H9 (cell line): ENCODE measurements at regions not wholly inside any gene's neighbourhood (a gene's known extent, or its start where the extent isn't known, plus 50 kb on each side); places are given as distances from the start of the nearest gene placed in this dataset.

Experiments used
- DNase-seq: peaks from one replicate; pipeline ENCODE4 v3.0.0-alpha.2; 2017
- H2AFZ ChIP-seq: one replicate; pipeline ENCODE4 v1.6.1; 2013; ENCODE audit warnings: mild to moderate bottlenecking, low read length, control low read depth, moderate library complexity
- H2AK5ac ChIP-seq: 2 replicates; pipeline ENCODE4 v1.6.1; 2013; ENCODE audit warnings: low read length, control low read depth, mixed read lengths; ENCODE audit not compliant: insufficient read length
- H2BK120ac ChIP-seq: one replicate; pipeline ENCODE4 v1.6.1; 2013; ENCODE audit warnings: low read depth, mild to moderate bottlenecking, low read length, control low read depth, inconsistent platforms; ENCODE audit not compliant: poor library complexity, severe bottlenecking
- H2BK12ac ChIP-seq: 2 replicates; pipeline ENCODE4 v1.6.1; 2013; ENCODE audit warnings: low read length, control low read depth, mixed read lengths, low read depth; ENCODE audit not compliant: insufficient read length
- H2BK15ac ChIP-seq: 2 replicates; pipeline ENCODE4 v1.6.1; 2013; ENCODE audit warnings: low read depth, low read length, control low read depth
- H2BK20ac ChIP-seq: one replicate; pipeline ENCODE4 v1.6.1; 2013; ENCODE audit warnings: low read depth, mild to moderate bottlenecking, low read length, control low read depth, inconsistent platforms; ENCODE audit not compliant: poor library complexity, severe bottlenecking
- H2BK5ac ChIP-seq: 2 replicates; pipeline ENCODE4 v1.6.1; 2013; ENCODE audit warnings: low read length, control low read depth, mixed read lengths; ENCODE audit not compliant: insufficient read length
- H3K14ac ChIP-seq: 2 replicates; pipeline ENCODE4 v1.6.1; 2013; ENCODE audit warnings: low read length, control low read depth; ENCODE audit not compliant: insufficient read depth
- H3K18ac ChIP-seq: 2 replicates; pipeline ENCODE4 v1.6.1; 2013; ENCODE audit warnings: low read depth, mild to moderate bottlenecking, mixed read lengths, low read length, control low read depth; ENCODE audit not compliant: insufficient read length
- H3K23ac ChIP-seq: 2 replicates; pipeline ENCODE4 v1.6.1; 2013; ENCODE audit warnings: low read length, control low read depth, mixed read lengths, low read depth; ENCODE audit not compliant: insufficient read length
- H3K23me2 ChIP-seq: 2 replicates; pipeline ENCODE4 v1.6.1; 2013; ENCODE audit warnings: low read depth, mild to moderate bottlenecking, mixed read lengths, low read length, control low read depth; ENCODE audit not compliant: insufficient read length, poor library complexity, severe bottlenecking
- H3K27ac ChIP-seq: 2 replicates; pipeline ENCODE4 v1.5.1; 2013; ENCODE audit warnings: low read length, control low read depth, mixed read lengths, low read depth; ENCODE audit not compliant: insufficient read length
- H3K27me3 ChIP-seq: 2 replicates; pipeline ENCODE4 v1.6.1; 2013; ENCODE audit warnings: low read length, control low read depth, inconsistent platforms; ENCODE audit not compliant: insufficient read depth
- H3K4ac ChIP-seq: 2 replicates; pipeline ENCODE4 v1.6.1; 2013; ENCODE audit warnings: low read depth, mild to moderate bottlenecking, control low read depth, inconsistent platforms, low read length, moderate library complexity
- H3K4me1 ChIP-seq: 2 replicates; pipeline ENCODE4 v1.6.1; 2013; ENCODE audit warnings: low read length, control low read depth, inconsistent platforms; ENCODE audit not compliant: insufficient read depth
- H3K4me2 ChIP-seq: 2 replicates; pipeline ENCODE4 v1.6.1; 2013; ENCODE audit warnings: low read length, control low read depth, mixed read lengths; ENCODE audit not compliant: insufficient read length, insufficient read depth
- H3K56ac ChIP-seq: 2 replicates; pipeline ENCODE4 v1.6.1; 2013; ENCODE audit warnings: low read depth, mild to moderate bottlenecking, mixed read lengths, low read length, control low read depth; ENCODE audit not compliant: insufficient read length
- H3K79me1 ChIP-seq: 2 replicates; pipeline ENCODE4 v1.6.1; 2013; ENCODE audit warnings: low read depth, mild to moderate bottlenecking, moderate library complexity, low read length, control low read depth, inconsistent platforms; ENCODE audit not compliant: insufficient read depth, poor library complexity, severe bottlenecking
- H3K79me2 ChIP-seq: 2 replicates; pipeline ENCODE4 v1.6.1; 2013; ENCODE audit warnings: low read length, control low read depth, inconsistent platforms; ENCODE audit not compliant: insufficient read depth
- H3K9ac ChIP-seq: 2 replicates; pipeline ENCODE4 v1.6.1; 2013; ENCODE audit warnings: low read length, control low read depth, mixed read lengths; ENCODE audit not compliant: insufficient read length; ENCODE audit errors: extremely low read depth
- H3K9me3 ChIP-seq: one replicate; pipeline ENCODE4 v1.6.1; 2013; ENCODE audit warnings: low read depth, low read length, inconsistent platforms; ENCODE audit not compliant: control insufficient read depth
- H3T11ph ChIP-seq: one replicate; pipeline ENCODE4 v1.6.1; 2013; ENCODE audit warnings: mild to moderate bottlenecking, low read length, control low read depth, inconsistent platforms
- H4K20me1 ChIP-seq: one replicate; pipeline ENCODE4 v1.6.1; 2013; ENCODE audit not compliant: control insufficient read depth, insufficient read length, insufficient read depth
- H4K5ac ChIP-seq: 2 replicates; pipeline ENCODE4 v1.6.1; 2013; ENCODE audit warnings: low read depth, mild to moderate bottlenecking, mixed read lengths, low read length, control low read depth; ENCODE audit not compliant: insufficient read length
- H4K8ac ChIP-seq: replicated peaks from 2 replicates; pipeline ENCODE4 v1.6.1; 2013; ENCODE audit warnings: low read length, control low read depth, mixed read lengths, low read depth; ENCODE audit not compliant: insufficient read length
- H4K91ac ChIP-seq: 2 replicates; pipeline ENCODE4 v1.6.1; 2013; ENCODE audit warnings: low read depth, mild to moderate bottlenecking, moderate library complexity, mixed read lengths, low read length, control low read depth; ENCODE audit not compliant: insufficient read length
- H3K27ac Mint-ChIP-seq, 3 experiments: 2 replicates in 2 of 3; 3 replicates in 1 of 3; pipeline ENCODE4 v1.8.0; 2020 to 2021; ENCODE audit warnings: mixed read lengths in 3 of 3, mild to moderate bottlenecking in 1 of 3, moderate library complexity in 1 of 3
- H3K27me3 Mint-ChIP-seq: 2 replicates; pipeline ENCODE4 v1.8.0; 2021; ENCODE audit warnings: low read depth, mild to moderate bottlenecking, moderate library complexity, mixed read lengths
- H3K36me3 Mint-ChIP-seq, 3 experiments: 2 replicates in 2 of 3; 3 replicates in 1 of 3; pipeline ENCODE4 v1.8.0; 2020 to 2021; ENCODE audit warnings: low read depth in 3 of 3, mixed read lengths in 3 of 3; ENCODE audit not compliant: insufficient read depth in 1 of 3
- H3K4me1 Mint-ChIP-seq, 2 experiments: 2 replicates each; pipeline ENCODE4 v1.8.0; 2020; ENCODE audit warnings: mixed read lengths in 2 of 2
- H3K4me3 Mint-ChIP-seq, 2 experiments: 2 replicates in 1 of 2; 3 replicates in 1 of 2; pipeline ENCODE4 v1.8.0; 2020 to 2021; ENCODE audit warnings: mild to moderate bottlenecking in 2 of 2, mixed read lengths in 2 of 2, moderate library complexity in 1 of 2
- H3K9me3 Mint-ChIP-seq, 2 experiments: 2 replicates in 1 of 2; 3 replicates in 1 of 2; pipeline ENCODE4 v1.8.0; 2020; ENCODE audit warnings: mild to moderate bottlenecking in 2 of 2, mixed read lengths in 2 of 2, moderate library complexity in 1 of 2
- WGBS: extraction: QIAGEN DNeasy Blood & Tissue Kit; methylation state at CpG from one replicate; pipeline ENCODE4 v1.1.7; 2013; ENCODE audit warnings: missing lambda C conversion rate, low lambda C conversion rate, mixed read lengths; ENCODE audit not compliant: insufficient read length; ENCODE audit errors: extremely low coverage; 5-methylcytosine and 5-hydroxymethylcytosine counted together
- TF ChIP-seq, protein P1 (sequence below): fragments of 200-600 bp; sonication (generic); conservative IDR thresholded peaks from 3 replicates; pipeline ENCODE4 v1.8.0; 2021; ENCODE audit warnings: antibody characterized with exemption, mild to moderate bottlenecking

DNA sequence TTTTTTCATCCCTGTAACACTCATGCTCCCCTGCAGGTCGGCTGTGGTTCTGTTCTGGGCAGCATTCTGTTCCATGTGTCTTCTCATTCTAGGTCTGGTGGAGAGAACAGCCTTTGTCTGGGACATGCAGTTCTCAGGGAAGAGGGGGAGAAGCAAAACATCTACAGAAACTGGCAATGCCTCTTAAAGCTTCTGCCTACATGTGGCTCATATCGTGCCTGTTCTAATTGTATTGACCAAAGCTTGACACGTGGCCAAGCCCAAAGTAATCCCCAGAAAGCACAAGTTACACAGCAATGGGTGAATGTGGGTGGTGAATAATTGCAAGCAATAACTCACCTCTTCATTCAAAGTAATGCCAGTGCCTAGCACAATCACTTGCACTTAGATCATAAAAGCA, 218.2 kb upstream of the IL12B start:
- H3K9me3 ChIP-seq: no peaks in the 10 kb centered on the region
- H2BK120ac ChIP-seq: no peak overlapping the region
- Mint-ChIP-seq H3K4me1 (no peaks in the 10 kb centered on the region), H3K27me3 (no peaks in the 10 kb centered on the region; the same call in 1 of the 2 replicates), H3K36me3 (no peaks in the 10 kb centered on the region; a peak in 1 of 7 replicates), H3K4me3 (no peak overlapping the region), H3K9me3 (peaks cover 2 to 6% of the 10 kb centered on the region in 2 experiments; a peak in 3 of 5 replicates), H3K27ac (no peak overlapping the region)
- no peak overlapping the region for H4K5ac ChIP-seq
- no peak overlapping the region for H3K18ac ChIP-seq
- H3K14ac ChIP-seq: no peak overlapping the region
- H4K8ac ChIP-seq: no peak overlapping the region
- no peaks in the 10 kb centered on the region for H3K79me1 ChIP-seq
- no peak overlapping the region for H2AK5ac ChIP-seq
- H2BK15ac ChIP-seq: no peak overlapping the region
- H2AFZ ChIP-seq: no peak overlapping the region
- no peak overlapping the region for H2BK20ac ChIP-seq
- H3K4ac ChIP-seq: no peak overlapping the region
- H3K27ac ChIP-seq: no peak overlapping the region
- WGBS: no CpG with 5 or more reads among the region's 3 CpGs
- no peaks in the 10 kb centered on the region for H3K27me3 ChIP-seq
- H2BK5ac ChIP-seq: no peak overlapping the region
- H3K56ac ChIP-seq: no peak overlapping the region
- no peak for DNase-seq
- H2BK12ac ChIP-seq: no peak overlapping the region
- H3K79me2 ChIP-seq: no peaks in the 10 kb centered on the region
- TF ChIP-seq, protein P1, sequence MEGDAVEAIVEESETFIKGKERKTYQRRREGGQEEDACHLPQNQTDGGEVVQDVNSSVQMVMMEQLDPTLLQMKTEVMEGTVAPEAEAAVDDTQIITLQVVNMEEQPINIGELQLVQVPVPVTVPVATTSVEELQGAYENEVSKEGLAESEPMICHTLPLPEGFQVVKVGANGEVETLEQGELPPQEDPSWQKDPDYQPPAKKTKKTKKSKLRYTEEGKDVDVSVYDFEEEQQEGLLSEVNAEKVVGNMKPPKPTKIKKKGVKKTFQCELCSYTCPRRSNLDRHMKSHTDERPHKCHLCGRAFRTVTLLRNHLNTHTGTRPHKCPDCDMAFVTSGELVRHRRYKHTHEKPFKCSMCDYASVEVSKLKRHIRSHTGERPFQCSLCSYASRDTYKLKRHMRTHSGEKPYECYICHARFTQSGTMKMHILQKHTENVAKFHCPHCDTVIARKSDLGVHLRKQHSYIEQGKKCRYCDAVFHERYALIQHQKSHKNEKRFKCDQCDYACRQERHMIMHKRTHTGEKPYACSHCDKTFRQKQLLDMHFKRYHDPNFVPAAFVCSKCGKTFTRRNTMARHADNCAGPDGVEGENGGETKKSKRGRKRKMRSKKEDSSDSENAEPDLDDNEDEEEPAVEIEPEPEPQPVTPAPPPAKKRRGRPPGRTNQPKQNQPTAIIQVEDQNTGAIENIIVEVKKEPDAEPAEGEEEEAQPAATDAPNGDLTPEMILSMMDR: no peak
- no peak overlapping the region for H3K9ac ChIP-seq
- no peaks in the 10 kb centered on the region for H3K23me2 ChIP-seq
- no peaks in the 10 kb centered on the region for H3K4me1 ChIP-seq
- H4K20me1 ChIP-seq: no peaks in the 10 kb centered on the region
- no peak overlapping the region for H3K4me2 ChIP-seq
- no peak overlapping the region for H3K23ac ChIP-seq
- H3T11ph ChIP-seq: no peak overlapping the region
- H4K91ac ChIP-seq: no peak overlapping the region
